GM12875 (cell line): ENCODE measurements at regions not wholly inside any gene's neighbourhood (a gene's known extent, or its start where the extent isn't known, plus 50 kb on each side); places are given as distances from the start of the nearest gene placed in this dataset.
"Not testable (repeated sequence)": the region's sequence is repeated elsewhere in the genome, so short reads cannot be mapped to it uniquely, and the experiment has no call there.

Experiments
- H3K4me3 ChIP-seq: one replicate; pipeline ENCODE4 v1.5.1; 2011; ENCODE audit warnings: low read depth, low read length, control low read depth
- TF ChIP-seq, protein P1 (sequence below): IDR thresholded peaks from 2 replicates; pipeline ENCODE4 v1.5.1; 2011; ENCODE audit warnings: low read depth, mild to moderate bottlenecking, control low read depth, inconsistent platforms, low read length, moderate library complexity, borderline replicate concordance; ENCODE audit not compliant: insufficient read depth

DNA sequence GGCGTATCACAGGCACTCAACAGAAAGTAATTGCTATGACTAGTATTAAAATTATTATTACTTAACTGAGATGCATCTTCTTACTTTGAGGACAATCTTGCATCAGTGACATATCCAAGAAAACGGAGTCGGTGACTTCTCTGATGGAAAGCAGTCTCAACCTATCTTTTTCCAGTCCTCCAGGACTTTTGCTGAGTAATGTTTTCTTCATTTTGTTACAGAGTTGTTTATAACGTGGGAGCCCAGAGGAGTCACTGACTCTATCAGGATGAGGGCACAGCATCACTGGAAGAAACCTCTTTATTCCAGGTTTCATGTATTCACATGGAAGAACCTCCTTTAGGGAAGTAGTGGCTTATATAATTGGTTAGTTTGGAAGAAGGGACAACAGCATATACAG is 51.5 kb upstream of the MELK start:
- no peak overlapping the region for H3K4me3 ChIP-seq
- TF ChIP-seq, protein P1, sequence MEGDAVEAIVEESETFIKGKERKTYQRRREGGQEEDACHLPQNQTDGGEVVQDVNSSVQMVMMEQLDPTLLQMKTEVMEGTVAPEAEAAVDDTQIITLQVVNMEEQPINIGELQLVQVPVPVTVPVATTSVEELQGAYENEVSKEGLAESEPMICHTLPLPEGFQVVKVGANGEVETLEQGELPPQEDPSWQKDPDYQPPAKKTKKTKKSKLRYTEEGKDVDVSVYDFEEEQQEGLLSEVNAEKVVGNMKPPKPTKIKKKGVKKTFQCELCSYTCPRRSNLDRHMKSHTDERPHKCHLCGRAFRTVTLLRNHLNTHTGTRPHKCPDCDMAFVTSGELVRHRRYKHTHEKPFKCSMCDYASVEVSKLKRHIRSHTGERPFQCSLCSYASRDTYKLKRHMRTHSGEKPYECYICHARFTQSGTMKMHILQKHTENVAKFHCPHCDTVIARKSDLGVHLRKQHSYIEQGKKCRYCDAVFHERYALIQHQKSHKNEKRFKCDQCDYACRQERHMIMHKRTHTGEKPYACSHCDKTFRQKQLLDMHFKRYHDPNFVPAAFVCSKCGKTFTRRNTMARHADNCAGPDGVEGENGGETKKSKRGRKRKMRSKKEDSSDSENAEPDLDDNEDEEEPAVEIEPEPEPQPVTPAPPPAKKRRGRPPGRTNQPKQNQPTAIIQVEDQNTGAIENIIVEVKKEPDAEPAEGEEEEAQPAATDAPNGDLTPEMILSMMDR = no peak

DNA sequence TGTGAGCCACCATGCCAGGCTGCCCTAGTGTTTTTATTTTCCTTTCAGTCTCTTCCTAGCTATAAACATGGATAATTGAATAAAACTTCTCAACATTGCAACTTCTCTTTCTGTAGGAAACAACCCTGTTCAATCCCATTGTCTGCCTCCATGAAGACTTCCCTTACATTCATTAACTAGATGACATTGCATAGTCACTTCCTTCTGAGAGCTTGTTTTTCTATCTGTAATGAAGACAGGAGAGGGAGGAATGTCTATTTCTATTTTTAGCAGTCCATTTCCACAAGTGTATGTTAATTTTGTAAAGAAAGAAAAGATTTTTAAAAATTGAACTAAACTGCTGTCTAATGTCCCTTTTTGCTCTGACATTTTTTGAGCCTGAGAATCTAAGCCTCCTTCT is 55.6 kb upstream of the MELK start:
- TF ChIP-seq, protein P1 = no peak

DNA sequence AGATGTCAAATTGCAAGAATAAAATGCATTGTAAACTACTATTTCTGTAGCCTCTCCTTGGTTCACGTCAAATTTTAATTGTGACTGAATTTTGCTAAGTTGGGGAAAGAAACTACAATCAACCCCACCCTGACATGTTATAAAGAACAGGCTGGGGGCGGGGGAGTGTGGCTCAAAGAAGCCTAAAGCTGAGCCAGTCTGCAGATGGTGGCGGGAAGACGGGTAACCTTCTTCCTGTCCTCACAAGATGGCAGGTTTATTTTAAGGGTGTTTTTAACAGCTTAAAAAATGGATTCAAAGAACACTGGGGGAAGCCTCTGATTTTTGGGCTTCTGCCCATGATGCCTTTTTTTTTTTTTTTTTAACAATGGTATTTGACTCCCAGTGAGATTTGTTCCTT is 68.5 kb upstream of the MELK start:
- TF ChIP-seq, protein P1 = no peak

More for the DNA sequence above, 55.6 kb upstream of the MELK start:
- H3K4me3 ChIP-seq = no peak overlapping the region

DNA sequence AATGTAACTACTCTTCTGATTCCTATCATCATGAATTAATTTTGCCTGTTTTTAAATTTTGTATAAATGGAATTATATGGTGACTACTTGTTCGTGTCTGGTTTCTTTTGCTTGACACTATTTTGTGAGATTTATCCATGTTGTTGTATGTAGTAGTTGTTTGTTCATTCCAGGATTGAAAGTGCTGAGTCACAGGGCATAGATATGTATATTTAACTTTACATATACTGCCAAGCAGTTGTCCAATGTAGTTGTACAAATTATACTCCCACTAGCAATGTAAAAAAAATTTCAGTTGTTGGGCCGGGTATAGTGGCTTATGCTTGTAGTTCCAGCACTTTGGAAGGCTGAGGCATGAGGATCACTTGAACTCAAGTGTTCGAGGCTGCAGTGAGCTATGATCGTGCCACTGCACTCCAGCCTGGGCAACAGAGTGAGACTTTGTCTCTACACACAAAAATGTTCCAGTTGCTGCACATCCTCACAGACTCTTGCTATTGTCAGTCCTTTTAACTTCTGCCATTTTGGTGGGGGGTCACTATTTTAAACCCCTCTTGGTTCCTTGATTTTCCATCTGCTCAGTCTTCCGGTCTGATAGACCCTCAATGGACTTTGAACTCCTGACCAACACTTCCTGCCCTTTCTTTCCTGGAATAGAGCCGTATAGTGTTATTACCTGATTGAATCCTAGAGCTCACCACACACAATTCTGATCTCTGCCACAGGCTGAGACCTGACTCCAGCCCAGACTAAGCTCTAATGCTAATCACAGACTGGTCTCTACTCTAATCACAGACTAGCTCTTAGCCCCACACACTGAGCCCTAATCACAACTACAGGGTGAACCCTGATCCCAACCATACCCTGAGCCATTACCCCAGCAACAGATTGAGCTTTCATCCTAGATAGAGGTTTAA is 69.3 kb upstream of the MELK start:
- TF ChIP-seq, protein P1 = no peak
- no peak overlapping the region for H3K4me3 ChIP-seq

More for the DNA sequence above, 68.5 kb upstream of the MELK start:
- no peak overlapping the region for H3K4me3 ChIP-seq

DNA sequence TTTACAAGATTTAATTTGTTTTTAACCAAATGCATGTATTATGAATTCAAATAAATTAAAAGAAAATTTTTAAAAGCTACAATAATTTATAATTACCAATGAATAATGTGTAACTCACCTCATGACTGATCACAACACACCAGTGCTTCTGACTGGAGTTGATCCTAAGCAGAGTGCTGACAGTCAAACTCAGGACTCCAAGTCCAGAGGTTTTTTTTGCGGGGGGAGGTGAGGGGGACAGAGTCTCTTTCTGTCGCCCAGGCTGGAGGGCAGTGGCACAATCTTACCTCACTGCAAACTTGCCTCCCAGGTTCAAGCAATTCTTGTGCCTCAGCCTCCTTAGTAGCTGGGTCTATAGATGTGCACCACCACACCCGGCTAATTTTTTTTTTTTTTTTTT is 71.0 kb upstream of the MELK start:
- TF ChIP-seq, protein P1 = no peak
- H3K4me3 ChIP-seq = no peak overlapping the region

DNA sequence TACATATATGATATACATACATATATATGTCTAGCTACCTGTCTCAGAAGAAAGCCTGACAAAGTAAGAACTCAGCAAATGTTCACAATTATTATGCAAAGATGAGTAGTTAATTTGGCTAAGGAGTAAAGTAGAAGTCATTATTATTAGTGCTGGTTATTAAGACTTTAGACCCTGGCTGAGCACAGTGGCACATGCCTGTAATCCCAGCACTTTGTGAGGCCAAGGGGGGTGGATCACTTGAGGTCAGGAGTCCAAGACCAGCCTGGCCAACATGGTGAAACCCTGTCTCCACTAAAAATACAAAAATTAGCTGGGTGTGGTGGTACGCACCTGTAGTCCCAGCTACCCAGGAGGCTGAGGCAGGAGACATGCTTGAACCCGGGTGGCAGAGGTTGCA is 71.8 kb upstream of the MELK start:
- H3K4me3 ChIP-seq = not testable (repeated sequence)

DNA sequence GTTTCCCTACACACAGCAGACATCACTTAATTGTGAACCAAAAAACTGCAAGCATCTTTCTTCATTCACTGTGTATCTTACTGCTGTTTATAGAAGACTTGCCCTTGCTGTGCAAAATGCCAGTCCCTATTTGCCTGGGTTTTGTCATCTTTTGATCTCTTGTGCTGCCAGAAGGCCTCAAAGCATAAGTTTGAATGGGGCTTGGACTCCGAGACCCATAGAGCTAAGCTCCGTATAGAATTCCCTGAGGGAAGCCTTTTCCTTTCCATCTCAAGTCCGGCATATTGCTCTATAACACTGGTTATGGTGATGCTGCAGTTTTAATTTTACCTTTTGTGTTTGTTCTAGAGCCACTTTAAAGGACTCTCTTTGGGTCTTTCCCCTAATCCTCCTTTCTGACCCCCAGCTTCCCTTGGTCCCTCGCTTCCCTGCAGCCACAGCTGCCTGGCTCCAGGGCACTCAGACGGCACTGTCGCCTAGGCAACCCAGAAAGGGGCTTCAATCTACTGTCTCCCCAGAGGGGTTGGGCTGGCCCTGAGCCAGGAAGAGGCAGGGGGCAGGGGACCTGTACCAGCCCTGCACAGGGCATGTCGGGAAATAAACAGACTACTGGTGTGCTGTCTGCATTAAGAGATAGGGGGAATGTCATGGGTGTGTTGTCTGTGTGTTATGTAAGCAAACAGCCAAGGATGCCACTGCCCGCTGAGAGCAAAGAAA is 73.4 kb upstream of the MELK start:
- TF ChIP-seq, protein P1 = no peak
- no peak overlapping the region for H3K4me3 ChIP-seq

DNA sequence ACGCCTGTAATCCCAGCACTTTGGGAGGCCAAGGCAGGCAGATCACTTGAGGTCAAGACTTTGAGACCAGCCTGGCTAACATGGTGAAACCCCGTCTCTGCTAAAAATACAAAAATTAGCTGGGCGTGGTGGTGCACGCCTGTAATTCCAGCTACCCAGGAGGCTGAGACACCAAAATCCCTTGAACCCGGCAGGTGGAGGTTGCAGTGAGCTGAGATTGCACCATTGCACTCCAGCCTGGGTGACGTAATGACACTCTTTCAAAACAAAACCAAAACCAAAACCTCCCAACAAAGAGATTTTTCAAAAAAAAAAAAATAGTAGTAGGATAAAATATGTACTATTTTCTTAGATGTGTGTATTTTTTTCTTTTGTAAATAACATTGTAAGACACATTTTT is 79.1 kb upstream of the MELK start:
- not testable (repeated sequence) for H3K4me3 ChIP-seq
